Epidermal melanocyte (primary cell): ENCODE measurements at regions not wholly inside any gene's neighbourhood (a gene's known extent, or its start where the extent isn't known, plus 50 kb on each side); places are given as distances from the start of the nearest gene placed in this dataset.
"Not testable (repeated sequence)": the region's sequence is repeated elsewhere in the genome, so short reads cannot be mapped to it uniquely, and the experiment has no call there.

ENCODE experiments used
- DNase-seq: peaks from one replicate; pipeline ENCODE4 v3.0.0; 2011; ENCODE audit warnings: low spot score; ENCODE audit not compliant: insufficient read length

GRCh38 chr11:96696731-96697130 is 306.9 kb downstream of the JRKL start:
- no peak for DNase-seq

- no peak for DNase-seq
Observed at GRCh38 chr11:96697466-96697865, 307.7 kb downstream of the JRKL start.

- DNase-seq = no peak
Observed at GRCh38 chr11:96704847-96705246, 315.0 kb downstream of the JRKL start.

- DNase-seq = no peak
Observed at GRCh38 chr11:96706761-96707160, 316.9 kb downstream of the JRKL start.

GRCh38 chr11:96707273-96707672 is 317.5 kb downstream of the JRKL start:
- DNase-seq = no peak

GRCh38 chr11:96708219-96708878 is 318.5 kb downstream of the JRKL start:
- DNase-seq = no peak

GRCh38 chr11:96713301-96713700 is 323.5 kb downstream of the JRKL start:
- DNase-seq = no peak

- no peak for DNase-seq
Observed at GRCh38 chr11:96714689-96715088, 324.9 kb downstream of the JRKL start.

GRCh38 chr11:96715208-96715607 is 325.4 kb downstream of the JRKL start:
- DNase-seq = no peak

- DNase-seq = no peak
Observed at GRCh38 chr11:96736601-96737000, 346.8 kb downstream of the JRKL start.

GRCh38 chr11:96738311-96738710 is 348.5 kb downstream of the JRKL start:
- no peak for DNase-seq

GRCh38 chr11:96741068-96741467 is 351.3 kb downstream of the JRKL start:
- DNase-seq = no peak

GRCh38 chr11:96744697-96745096 is 354.9 kb downstream of the JRKL start:
- DNase-seq = no peak

- DNase-seq = no peak
Observed at GRCh38 chr11:96748639-96749370, 359.0 kb downstream of the JRKL start.

- not testable (repeated sequence) for DNase-seq
Observed at GRCh38 chr11:96751807-96752206, 362.0 kb downstream of the JRKL start.

GRCh38 chr11:96752221-96752620 is 362.4 kb downstream of the JRKL start:
- no peak for DNase-seq

- DNase-seq = no peak
Observed at GRCh38 chr11:96753997-96754396, 364.2 kb downstream of the JRKL start.

- DNase-seq = no peak
Observed at GRCh38 chr11:96755209-96755608, 365.4 kb downstream of the JRKL start.

- DNase-seq = no peak
Observed at GRCh38 chr11:96755752-96756151, 365.9 kb downstream of the JRKL start.

GRCh38 chr11:96758957-96759356 is 369.1 kb downstream of the JRKL start:
- no peak for DNase-seq

- DNase-seq = no peak
Observed at GRCh38 chr11:96760306-96760705, 370.5 kb downstream of the JRKL start.

GRCh38 chr11:96760815-96761214 is 371.0 kb downstream of the JRKL start:
- no peak for DNase-seq

- no peak for DNase-seq
Observed at GRCh38 chr11:96761451-96761850, 371.6 kb downstream of the JRKL start.
